H9 (cell line): ENCODE measurements at regions not wholly inside any gene's neighbourhood (a gene's known extent, or its start where the extent isn't known, plus 50 kb on each side); places are given as distances from the start of the nearest gene placed in this dataset.

Experiments used
- DNase-seq: peaks from one replicate; pipeline ENCODE4 v3.0.0-alpha.2; 2017
- H2AFZ ChIP-seq: one replicate; pipeline ENCODE4 v1.6.1; 2013; ENCODE audit warnings: mild to moderate bottlenecking, low read length, control low read depth, moderate library complexity
- H2AK5ac ChIP-seq: 2 replicates; pipeline ENCODE4 v1.6.1; 2013; ENCODE audit warnings: low read length, control low read depth, mixed read lengths; ENCODE audit not compliant: insufficient read length
- H2BK120ac ChIP-seq: one replicate; pipeline ENCODE4 v1.6.1; 2013; ENCODE audit warnings: low read depth, mild to moderate bottlenecking, low read length, control low read depth, inconsistent platforms; ENCODE audit not compliant: poor library complexity, severe bottlenecking
- H2BK12ac ChIP-seq: 2 replicates; pipeline ENCODE4 v1.6.1; 2013; ENCODE audit warnings: low read length, control low read depth, mixed read lengths, low read depth; ENCODE audit not compliant: insufficient read length
- H2BK15ac ChIP-seq: 2 replicates; pipeline ENCODE4 v1.6.1; 2013; ENCODE audit warnings: low read depth, low read length, control low read depth
- H2BK20ac ChIP-seq: one replicate; pipeline ENCODE4 v1.6.1; 2013; ENCODE audit warnings: low read depth, mild to moderate bottlenecking, low read length, control low read depth, inconsistent platforms; ENCODE audit not compliant: poor library complexity, severe bottlenecking
- H2BK5ac ChIP-seq: 2 replicates; pipeline ENCODE4 v1.6.1; 2013; ENCODE audit warnings: low read length, control low read depth, mixed read lengths; ENCODE audit not compliant: insufficient read length
- H3K14ac ChIP-seq: 2 replicates; pipeline ENCODE4 v1.6.1; 2013; ENCODE audit warnings: low read length, control low read depth; ENCODE audit not compliant: insufficient read depth
- H3K18ac ChIP-seq: 2 replicates; pipeline ENCODE4 v1.6.1; 2013; ENCODE audit warnings: low read depth, mild to moderate bottlenecking, mixed read lengths, low read length, control low read depth; ENCODE audit not compliant: insufficient read length
- H3K23ac ChIP-seq: 2 replicates; pipeline ENCODE4 v1.6.1; 2013; ENCODE audit warnings: low read length, control low read depth, mixed read lengths, low read depth; ENCODE audit not compliant: insufficient read length
- H3K23me2 ChIP-seq: 2 replicates; pipeline ENCODE4 v1.6.1; 2013; ENCODE audit warnings: low read depth, mild to moderate bottlenecking, mixed read lengths, low read length, control low read depth; ENCODE audit not compliant: insufficient read length, poor library complexity, severe bottlenecking
- H3K27ac ChIP-seq: 2 replicates; pipeline ENCODE4 v1.5.1; 2013; ENCODE audit warnings: low read length, control low read depth, mixed read lengths, low read depth; ENCODE audit not compliant: insufficient read length
- H3K27me3 ChIP-seq: 2 replicates; pipeline ENCODE4 v1.6.1; 2013; ENCODE audit warnings: low read length, control low read depth, inconsistent platforms; ENCODE audit not compliant: insufficient read depth
- H3K4ac ChIP-seq: 2 replicates; pipeline ENCODE4 v1.6.1; 2013; ENCODE audit warnings: low read depth, mild to moderate bottlenecking, control low read depth, inconsistent platforms, low read length, moderate library complexity
- H3K4me1 ChIP-seq: 2 replicates; pipeline ENCODE4 v1.6.1; 2013; ENCODE audit warnings: low read length, control low read depth, inconsistent platforms; ENCODE audit not compliant: insufficient read depth
- H3K4me2 ChIP-seq: 2 replicates; pipeline ENCODE4 v1.6.1; 2013; ENCODE audit warnings: low read length, control low read depth, mixed read lengths; ENCODE audit not compliant: insufficient read length, insufficient read depth
- H3K56ac ChIP-seq: 2 replicates; pipeline ENCODE4 v1.6.1; 2013; ENCODE audit warnings: low read depth, mild to moderate bottlenecking, mixed read lengths, low read length, control low read depth; ENCODE audit not compliant: insufficient read length
- H3K79me1 ChIP-seq: 2 replicates; pipeline ENCODE4 v1.6.1; 2013; ENCODE audit warnings: low read depth, mild to moderate bottlenecking, moderate library complexity, low read length, control low read depth, inconsistent platforms; ENCODE audit not compliant: insufficient read depth, poor library complexity, severe bottlenecking
- H3K79me2 ChIP-seq: 2 replicates; pipeline ENCODE4 v1.6.1; 2013; ENCODE audit warnings: low read length, control low read depth, inconsistent platforms; ENCODE audit not compliant: insufficient read depth
- H3K9ac ChIP-seq: 2 replicates; pipeline ENCODE4 v1.6.1; 2013; ENCODE audit warnings: low read length, control low read depth, mixed read lengths; ENCODE audit not compliant: insufficient read length; ENCODE audit errors: extremely low read depth
- H3K9me3 ChIP-seq: one replicate; pipeline ENCODE4 v1.6.1; 2013; ENCODE audit warnings: low read depth, low read length, inconsistent platforms; ENCODE audit not compliant: control insufficient read depth
- H3T11ph ChIP-seq: one replicate; pipeline ENCODE4 v1.6.1; 2013; ENCODE audit warnings: mild to moderate bottlenecking, low read length, control low read depth, inconsistent platforms
- H4K20me1 ChIP-seq: one replicate; pipeline ENCODE4 v1.6.1; 2013; ENCODE audit not compliant: control insufficient read depth, insufficient read length, insufficient read depth
- H4K5ac ChIP-seq: 2 replicates; pipeline ENCODE4 v1.6.1; 2013; ENCODE audit warnings: low read depth, mild to moderate bottlenecking, mixed read lengths, low read length, control low read depth; ENCODE audit not compliant: insufficient read length
- H4K8ac ChIP-seq: replicated peaks from 2 replicates; pipeline ENCODE4 v1.6.1; 2013; ENCODE audit warnings: low read length, control low read depth, mixed read lengths, low read depth; ENCODE audit not compliant: insufficient read length
- H4K91ac ChIP-seq: 2 replicates; pipeline ENCODE4 v1.6.1; 2013; ENCODE audit warnings: low read depth, mild to moderate bottlenecking, moderate library complexity, mixed read lengths, low read length, control low read depth; ENCODE audit not compliant: insufficient read length
- H3K27ac Mint-ChIP-seq, 3 experiments: 2 replicates in 2 of 3; 3 replicates in 1 of 3; pipeline ENCODE4 v1.8.0; 2020 to 2021; ENCODE audit warnings: mixed read lengths in 3 of 3, mild to moderate bottlenecking in 1 of 3, moderate library complexity in 1 of 3
- H3K27me3 Mint-ChIP-seq: 2 replicates; pipeline ENCODE4 v1.8.0; 2021; ENCODE audit warnings: low read depth, mild to moderate bottlenecking, moderate library complexity, mixed read lengths
- H3K36me3 Mint-ChIP-seq, 3 experiments: 2 replicates in 2 of 3; 3 replicates in 1 of 3; pipeline ENCODE4 v1.8.0; 2020 to 2021; ENCODE audit warnings: low read depth in 3 of 3, mixed read lengths in 3 of 3; ENCODE audit not compliant: insufficient read depth in 1 of 3
- H3K4me1 Mint-ChIP-seq, 2 experiments: 2 replicates each; pipeline ENCODE4 v1.8.0; 2020; ENCODE audit warnings: mixed read lengths in 2 of 2
- H3K4me3 Mint-ChIP-seq, 2 experiments: 2 replicates in 1 of 2; 3 replicates in 1 of 2; pipeline ENCODE4 v1.8.0; 2020 to 2021; ENCODE audit warnings: mild to moderate bottlenecking in 2 of 2, mixed read lengths in 2 of 2, moderate library complexity in 1 of 2
- H3K9me3 Mint-ChIP-seq, 2 experiments: 2 replicates in 1 of 2; 3 replicates in 1 of 2; pipeline ENCODE4 v1.8.0; 2020; ENCODE audit warnings: mild to moderate bottlenecking in 2 of 2, mixed read lengths in 2 of 2, moderate library complexity in 1 of 2
- CTCF ChIP-seq: fragments of 200-600 bp; sonication (generic); conservative IDR thresholded peaks from 3 replicates; pipeline ENCODE4 v1.8.0; 2021; ENCODE audit warnings: antibody characterized with exemption, mild to moderate bottlenecking
- WGBS: extraction: QIAGEN DNeasy Blood & Tissue Kit; methylation state at CpG from one replicate; pipeline ENCODE4 v1.1.7; 2013; ENCODE audit warnings: missing lambda C conversion rate, low lambda C conversion rate, mixed read lengths; ENCODE audit not compliant: insufficient read length; ENCODE audit errors: extremely low coverage; 5-methylcytosine and 5-hydroxymethylcytosine counted together

- Histone ChIP-seq H4K91ac (no peak overlapping the region), H3K23me2 (no peaks in the 10 kb centered on the region), H3K4me2 (no peak overlapping the region), H2BK12ac (no peak overlapping the region), H2AK5ac (no peak overlapping the region), H3T11ph (no peak overlapping the region), H3K14ac (no peak overlapping the region), H4K5ac (no peak overlapping the region), H4K8ac (no peak overlapping the region), H3K56ac (no peak overlapping the region), H2BK20ac (no peak overlapping the region), H3K23ac (no peak overlapping the region), H3K4me1 (no peaks in the 10 kb centered on the region), H2BK5ac (no peak overlapping the region), H3K9me3 (no peaks in the 10 kb centered on the region), H3K79me1 (no peaks in the 10 kb centered on the region), H3K4ac (no peak overlapping the region), H3K18ac (no peak overlapping the region), H2BK120ac (no peak overlapping the region), H3K9ac (no peak overlapping the region), H4K20me1 (no peaks in the 10 kb centered on the region), H3K27ac (no peak overlapping the region), H3K27me3 (no peaks in the 10 kb centered on the region), H3K79me2 (no peaks in the 10 kb centered on the region), H2AFZ (no peak overlapping the region), H2BK15ac (no peak overlapping the region)
- Mint-ChIP-seq H3K4me3 (no peak overlapping the region), H3K27ac (no peak overlapping the region), H3K27me3 (no peaks in the 10 kb centered on the region), H3K9me3 (no peaks in the 10 kb centered on the region; a peak in 1 of 5 replicates), H3K36me3 (peaks cover 0 to 4% (median 0%) of the 10 kb centered on the region in 3 experiments; a peak in 2 of 7 replicates), H3K4me1 (peaks cover 0 to 3% of the 10 kb centered on the region in 2 experiments; a peak in 1 of 4 replicates)
- no peak for DNase-seq
- TF ChIP-seq CTCF, result no peak
- no CpG with 5 or more reads among the region's 7 CpGs for WGBS
Observed at GRCh38 chr6:169071394-169071793, 182.3 kb downstream of the THBS2 start.
